Chondrocyte (in vitro differentiated cells): ENCODE measurements at regions not wholly inside any gene's neighbourhood (a gene's known extent, or its start where the extent isn't known, plus 50 kb on each side); places are given as distances from the start of the nearest gene placed in this dataset.

Source experiments
- DNase-seq: peaks from one replicate; pipeline ENCODE4 v3.0.0; 2021; ENCODE audit warnings: mixed read lengths, low spot score
- H3K27ac Mint-ChIP-seq: one replicate; pipeline ENCODE4 v1.8.0; 2021; ENCODE audit warnings: mild to moderate bottlenecking, moderate library complexity, mixed read lengths; ENCODE audit not compliant: unreplicated experiment
- H3K27me3 Mint-ChIP-seq: 2 replicates; pipeline ENCODE4 v1.8.0; 2021; ENCODE audit warnings: low read depth, mixed read lengths
- H3K36me3 Mint-ChIP-seq: 2 replicates; pipeline ENCODE4 v1.8.0; 2021; ENCODE audit warnings: low read depth, mixed read lengths
- H3K4me1 Mint-ChIP-seq: 2 replicates; pipeline ENCODE4 v1.8.0; 2021; ENCODE audit warnings: low read depth, mild to moderate bottlenecking, mixed read lengths
- H3K4me3 Mint-ChIP-seq: one replicate; pipeline ENCODE4 v1.8.0; 2021; ENCODE audit warnings: mild to moderate bottlenecking, moderate library complexity, mixed read lengths; ENCODE audit not compliant: unreplicated experiment
- H3K9me3 Mint-ChIP-seq: 2 replicates; pipeline ENCODE4 v1.8.0; 2021; ENCODE audit warnings: low read depth, mixed read lengths
- CTCF ChIP-seq: fragments of 200-600 bp; sonication (generic); IDR thresholded peaks from 2 replicates; pipeline ENCODE4 v1.5.0; 2021; ENCODE audit warnings: antibody characterized with exemption, mild to moderate bottlenecking, moderate library complexity

GRCh38 chr10:33386926-33387325 is 52.5 kb upstream of the NRP1 start:
- no peak for TF ChIP-seq CTCF
- no peaks in the 10 kb centered on the region for H3K9me3 Mint-ChIP-seq
- no peaks in the 10 kb centered on the region for H3K36me3 Mint-ChIP-seq
- H3K27ac Mint-ChIP-seq = no peak overlapping the region
- DNase-seq = no peak
- H3K4me1 Mint-ChIP-seq = peaks cover 19% of the 10 kb centered on the region
- H3K4me3 Mint-ChIP-seq = no peak overlapping the region
- no peaks in the 10 kb centered on the region for H3K27me3 Mint-ChIP-seq

- no peak for DNase-seq
- no peaks in the 10 kb centered on the region for H3K9me3 Mint-ChIP-seq
- no peaks in the 10 kb centered on the region for H3K27me3 Mint-ChIP-seq
- H3K4me3 Mint-ChIP-seq = no peak overlapping the region
- TF ChIP-seq CTCF = no peak
- H3K27ac Mint-ChIP-seq = no peak overlapping the region
- H3K36me3 Mint-ChIP-seq = no peaks in the 10 kb centered on the region
- peaks cover 19% of the 10 kb centered on the region for H3K4me1 Mint-ChIP-seq
Measured at GRCh38 chr10:33385686-33386085, 51.2 kb upstream of the NRP1 start.

- no peak for DNase-seq
- Mint-ChIP-seq H3K27me3 (no peaks in the 10 kb centered on the region), H3K9me3 (no peaks in the 10 kb centered on the region), H3K27ac (no peak overlapping the region), H3K4me1 (peaks cover 19% of the 10 kb centered on the region), H3K4me3 (no peak overlapping the region), H3K36me3 (no peaks in the 10 kb centered on the region)
- TF ChIP-seq CTCF = no peak
Measured at GRCh38 chr10:33385015-33385414, 50.5 kb upstream of the NRP1 start.
